22Rv1 (cell line): ENCODE measurements at regions not wholly inside any gene's neighbourhood (a gene's known extent, or its start where the extent isn't known, plus 50 kb on each side); places are given as distances from the start of the nearest gene placed in this dataset.

Source experiments
- CTCF ChIP-seq: fragments of 450-650 bp; IDR thresholded peaks from 2 replicates; pipeline ENCODE4 v1.5.1; 2017; ENCODE audit warnings: mild to moderate bottlenecking
- ZFX ChIP-seq: fragments of 450-650 bp; IDR thresholded peaks from 2 replicates; pipeline ENCODE4 v1.6.1; 2017; ENCODE audit warnings: antibody characterized with exemption, borderline replicate concordance

- TF ChIP-seq CTCF (no peak), ZFX (no peak)
Observed at GRCh38 chr2:423479-423878, 135.6 kb upstream of the ALKAL2 start.
